ENCODE measurements at regions not wholly inside any gene's neighbourhood (a gene's known extent, or its start where the extent isn't known, plus 50 kb on each side); places are given as distances from the start of the nearest gene placed in this dataset.

- no peak for TF ChIP-seq JUNB (IDR thresholded peaks at IDR 0.05; ENCODE audit: unreplicated experiment)
- no peak for TF ChIP-seq CREB1 (CRISPR knock-in tag; IDR thresholded peaks at IDR 0.05; ENCODE audit: low read depth)
- TF ChIP-seq ZNF331 (CRISPR knock-in tag; IDR thresholded peaks at IDR 0.05; ENCODE audit: low read depth), result no peak
- no peak for TF ChIP-seq STAT1 (IDR thresholded peaks at IDR 0.05; ENCODE audit: unreplicated experiment)
- no peak for TF ChIP-seq EZH2phosphoT487 (IDR thresholded peaks at IDR 0.05; ENCODE audit: unreplicated experiment)
- TF ChIP-seq ZNF114 (CRISPR knock-in tag; IDR thresholded peaks at IDR 0.05), result no peak
- TF ChIP-seq, protein P1, sequence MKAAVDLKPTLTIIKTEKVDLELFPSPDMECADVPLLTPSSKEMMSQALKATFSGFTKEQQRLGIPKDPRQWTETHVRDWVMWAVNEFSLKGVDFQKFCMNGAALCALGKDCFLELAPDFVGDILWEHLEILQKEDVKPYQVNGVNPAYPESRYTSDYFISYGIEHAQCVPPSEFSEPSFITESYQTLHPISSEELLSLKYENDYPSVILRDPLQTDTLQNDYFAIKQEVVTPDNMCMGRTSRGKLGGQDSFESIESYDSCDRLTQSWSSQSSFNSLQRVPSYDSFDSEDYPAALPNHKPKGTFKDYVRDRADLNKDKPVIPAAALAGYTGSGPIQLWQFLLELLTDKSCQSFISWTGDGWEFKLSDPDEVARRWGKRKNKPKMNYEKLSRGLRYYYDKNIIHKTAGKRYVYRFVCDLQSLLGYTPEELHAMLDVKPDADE (IDR thresholded peaks at IDR 0.05), result no peak
Measured at GRCh38 chr16:51710186-51710585, 559.1 kb upstream of the SALL1 start (continued).

DNA sequence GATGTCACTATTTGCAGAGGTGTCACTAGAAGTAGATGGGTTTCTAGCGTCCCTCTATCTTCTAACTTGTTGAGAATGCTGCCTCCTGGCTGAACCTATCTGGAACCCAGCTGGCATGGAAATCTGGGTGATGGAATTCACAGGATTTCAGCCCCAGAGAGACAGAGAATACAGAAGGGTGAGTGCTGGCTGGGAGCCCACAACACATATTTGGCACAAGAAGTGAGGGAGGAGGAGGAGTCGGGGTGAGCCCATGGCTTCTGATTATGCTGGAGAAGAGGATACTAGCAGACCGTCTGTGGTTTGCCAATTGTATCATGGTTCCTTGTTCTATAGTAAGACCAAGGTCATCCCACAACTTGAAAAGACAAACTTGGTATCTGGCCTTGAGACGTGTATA, 557.8 kb upstream of the SALL1 start:
- no peak overlapping the region for H3K4me3 ChIP-seq
- no peaks in the 10 kb centered on the region for H3K27me3 ChIP-seq (ENCODE audit: insufficient read depth)
- Mint-ChIP-seq H3K36me3 (ENCODE audit: low read depth) (peaks cover 25% of the 10 kb centered on the region), H3K9me3 (peaks cover 31% of the 10 kb centered on the region), H3K4me3 (no peak overlapping the region), H3K27ac (no peak overlapping the region), H3K4me1 (peaks cover 11% of the 10 kb centered on the region; the same call in 2 of the 3 replicates), H3K27me3 (ENCODE audit: insufficient read depth, low read depth, poor library complexity) (peaks cover 6% of the 10 kb centered on the region)
- H3K4me1 ChIP-seq (ENCODE audit: insufficient read depth), result peaks cover 12% of the 10 kb centered on the region; the same call in 1 of the 2 replicates
- ATAC-seq (no peak), DNase-seq (ENCODE audit: low spot score) (no peak)
- no peaks in the 10 kb centered on the region for H3K79me2 ChIP-seq (replicated peaks; ENCODE audit: insufficient read depth)
- no peaks in the 10 kb centered on the region for H3K36me3 ChIP-seq (ENCODE audit: insufficient read depth)
- no peak overlapping the region for H2AFZ ChIP-seq
- H3K4me2 ChIP-seq, result no peak overlapping the region
- H3K27ac ChIP-seq (ENCODE audit: low read depth), result no peak overlapping the region
- no peak for TF ChIP-seq ZNF331 (CRISPR knock-in tag; IDR thresholded peaks at IDR 0.05; ENCODE audit: low read depth)
- no peak for TF ChIP-seq NANOG (IDR thresholded peaks at IDR 0.05; ENCODE audit: borderline replicate concordance)
- no peak for TF ChIP-seq REST (IDR thresholded peaks at IDR 0.05; ENCODE audit: unreplicated experiment)
- TF ChIP-seq ZNF114 (CRISPR knock-in tag; IDR thresholded peaks at IDR 0.05), result no peak
- no peak for TF ChIP-seq CTCF (conservative IDR thresholded peaks at IDR 0.05; ENCODE audit: low read depth in 2 of 2)
- TF ChIP-seq EZH2phosphoT487 (IDR thresholded peaks at IDR 0.05; ENCODE audit: unreplicated experiment), result no peak
- TF ChIP-seq EZH2 (IDR thresholded peaks at IDR 0.05; ENCODE audit: low read depth, unreplicated experiment), result no peak
- TF ChIP-seq, protein P1 (IDR thresholded peaks at IDR 0.05), result no peak
- no peaks in the 10 kb centered on the region for H4K20me1 ChIP-seq (replicated peaks; ENCODE audit: insufficient read depth)
- peaks cover 5% of the 10 kb centered on the region; the same call in 1 of the 2 replicates for H3K9me2 ChIP-seq (ENCODE audit: insufficient read depth)
- no peaks in the 10 kb centered on the region for H3F3A ChIP-seq (replicated peaks; ENCODE audit: low read depth)
